ENCODE measurements at regions not wholly inside any gene's neighbourhood (a gene's known extent, or its start where the extent isn't known, plus 50 kb on each side); places are given as distances from the start of the nearest gene placed in this dataset.
"Not testable (repeated sequence)": the region's sequence is repeated elsewhere in the genome, so short reads cannot be mapped to it uniquely, and the experiment has no call there.

GRCh38 chr14:83898558-83898957, 1631.4 kb upstream of the FLRT2 start:
- H3K4me3 ChIP-seq (ENCODE audit: low read length); H3K4me1 ChIP-seq (ENCODE audit: control insufficient read depth, insufficient read depth, low read length); H3K27me3 ChIP-seq (ENCODE audit: control insufficient read depth, insufficient read depth, low read length); H3K9ac ChIP-seq (ENCODE audit: low read depth, low read length); H3K9me3 ChIP-seq (replicated peaks; ENCODE audit: low read length); H3K4me2 ChIP-seq (ENCODE audit: low read length); H3K36me3 ChIP-seq (ENCODE audit: insufficient read depth, low read length): not testable (repeated sequence)

GRCh38 chr14:83899706-83900105, 1630.2 kb upstream of the FLRT2 start:
- Histone ChIP-seq H3K9me3 (replicated peaks; ENCODE audit: low read length) (no peaks in the 10 kb centered on the region), H3K27me3 (ENCODE audit: control insufficient read depth, insufficient read depth, low read length) (no peaks in the 10 kb centered on the region), H3K4me3 (ENCODE audit: low read length) (no peak overlapping the region), H3K36me3 (ENCODE audit: insufficient read depth, low read length) (no peaks in the 10 kb centered on the region), H3K4me2 (ENCODE audit: low read length) (no peak overlapping the region), H3K9ac (ENCODE audit: low read depth, low read length) (no peak overlapping the region), H3K4me1 (ENCODE audit: control insufficient read depth, insufficient read depth, low read length) (no peaks in the 10 kb centered on the region)

- H3K36me3 ChIP-seq (ENCODE audit: insufficient read depth, low read length) = no peaks in the 10 kb centered on the region
- H3K9me3 ChIP-seq (replicated peaks; ENCODE audit: low read length) = no peaks in the 10 kb centered on the region
These were observed 1624.8 kb upstream of the FLRT2 start for GRCh38 chr14:83905157-83905556.

DNA sequence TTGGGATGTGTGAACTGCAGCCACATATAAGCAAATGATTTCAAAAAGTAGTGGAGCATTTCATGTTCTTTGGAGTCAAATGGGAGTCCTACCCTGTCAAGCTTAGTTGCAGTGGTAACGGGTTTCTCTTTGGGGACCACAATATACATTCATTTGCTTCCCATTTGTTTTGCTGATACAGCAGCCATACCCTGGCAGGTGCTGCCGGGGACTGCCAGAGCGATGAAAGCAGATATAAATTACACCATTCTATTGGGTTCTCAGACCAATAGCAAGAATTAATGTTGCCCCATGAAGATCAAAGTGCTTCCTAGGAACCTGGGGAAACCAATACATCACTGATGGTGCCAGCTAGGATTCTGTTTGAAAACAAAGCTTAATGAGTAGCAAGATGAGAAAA, 1621.5 kb upstream of the FLRT2 start:
- H3K4me3 ChIP-seq (ENCODE audit: low read length) = no peak overlapping the region
- H3K9me3 ChIP-seq (replicated peaks; ENCODE audit: low read length) = no peaks in the 10 kb centered on the region
- H3K9ac ChIP-seq (ENCODE audit: low read depth, low read length) = no peak overlapping the region
- no peaks in the 10 kb centered on the region for H3K27me3 ChIP-seq (ENCODE audit: control insufficient read depth, insufficient read depth, low read length)
- no peaks in the 10 kb centered on the region for H3K4me1 ChIP-seq (ENCODE audit: control insufficient read depth, insufficient read depth, low read length)
- no peak overlapping the region for H3K4me2 ChIP-seq (ENCODE audit: low read length)
- no peaks in the 10 kb centered on the region for H3K36me3 ChIP-seq (ENCODE audit: insufficient read depth, low read length)

More at GRCh38 chr14:83905157-83905556, 1624.8 kb upstream of the FLRT2 start:
- no peaks in the 10 kb centered on the region for H3K27me3 ChIP-seq (ENCODE audit: control insufficient read depth, insufficient read depth, low read length)
- H3K4me3 ChIP-seq (ENCODE audit: low read length) = no peak overlapping the region
- H3K4me1 ChIP-seq (ENCODE audit: control insufficient read depth, insufficient read depth, low read length) = no peaks in the 10 kb centered on the region
- no peak overlapping the region for H3K9ac ChIP-seq (ENCODE audit: low read depth, low read length)
- H3K4me2 ChIP-seq (ENCODE audit: low read length) = no peak overlapping the region

- H3K27me3 ChIP-seq (ENCODE audit: control insufficient read depth, insufficient read depth, low read length) = no peaks in the 10 kb centered on the region
- H3K9me3 ChIP-seq (replicated peaks; ENCODE audit: low read length) = no peaks in the 10 kb centered on the region
- H3K36me3 ChIP-seq (ENCODE audit: insufficient read depth, low read length) = no peaks in the 10 kb centered on the region
- no peaks in the 10 kb centered on the region for H3K4me1 ChIP-seq (ENCODE audit: control insufficient read depth, insufficient read depth, low read length)
- no peak overlapping the region for H3K4me2 ChIP-seq (ENCODE audit: low read length)
- H3K4me3 ChIP-seq (ENCODE audit: low read length) = no peak overlapping the region
- no peak overlapping the region for H3K9ac ChIP-seq (ENCODE audit: low read depth, low read length)
These were observed 1620.4 kb upstream of the FLRT2 start for GRCh38 chr14:83909507-83909906.

DNA sequence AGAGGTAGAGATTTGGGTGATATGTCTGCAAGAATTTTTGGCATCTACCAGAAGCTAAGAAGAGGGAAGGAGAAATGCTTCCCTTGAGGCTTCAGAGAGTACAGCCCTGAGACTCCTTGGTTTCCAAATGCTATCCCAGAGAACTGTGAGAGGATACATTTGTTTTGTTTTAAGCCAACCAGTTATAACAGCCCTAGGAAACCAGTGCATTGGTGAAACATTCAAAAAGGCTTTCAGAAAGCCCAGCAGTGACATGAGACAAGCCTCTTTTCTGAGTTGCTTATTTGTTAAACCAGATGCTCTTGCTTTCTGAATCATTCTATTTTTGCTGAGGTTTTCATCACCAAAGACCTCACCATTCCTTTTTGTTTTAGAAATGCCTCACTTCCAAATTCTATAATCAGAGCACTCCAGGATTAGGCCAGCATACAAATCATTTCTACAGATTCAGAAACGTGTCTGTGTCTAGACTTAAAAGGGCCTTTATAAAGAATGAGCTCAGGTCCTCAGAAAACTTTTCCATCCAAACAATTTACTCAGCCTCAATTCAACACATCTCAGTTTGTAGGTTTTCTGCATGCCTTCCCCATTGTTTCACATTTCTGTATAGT, 1617.8 kb upstream of the FLRT2 start:
- Histone ChIP-seq H3K4me1 (ENCODE audit: control insufficient read depth, insufficient read depth, low read length) (no peaks in the 10 kb centered on the region), H3K27me3 (ENCODE audit: control insufficient read depth, insufficient read depth, low read length) (no peaks in the 10 kb centered on the region), H3K4me3 (ENCODE audit: low read length) (no peak overlapping the region), H3K36me3 (ENCODE audit: insufficient read depth, low read length) (no peaks in the 10 kb centered on the region), H3K9me3 (replicated peaks; ENCODE audit: low read length) (no peaks in the 10 kb centered on the region), H3K4me2 (ENCODE audit: low read length) (no peak overlapping the region), H3K9ac (ENCODE audit: low read depth, low read length) (no peak overlapping the region)

- Histone ChIP-seq H3K4me3 (ENCODE audit: low read length) (no peak overlapping the region), H3K4me2 (ENCODE audit: low read length) (no peak overlapping the region), H3K36me3 (ENCODE audit: insufficient read depth, low read length) (no peaks in the 10 kb centered on the region), H3K9ac (ENCODE audit: low read depth, low read length) (no peak overlapping the region), H3K4me1 (ENCODE audit: control insufficient read depth, insufficient read depth, low read length) (no peaks in the 10 kb centered on the region), H3K9me3 (replicated peaks; ENCODE audit: low read length) (no peaks in the 10 kb centered on the region), H3K27me3 (ENCODE audit: control insufficient read depth, insufficient read depth, low read length) (no peaks in the 10 kb centered on the region)
These were observed 1616.5 kb upstream of the FLRT2 start for GRCh38 chr14:83913476-83913875.

GRCh38 chr14:83918546-83918945, 1611.4 kb upstream of the FLRT2 start:
- Histone ChIP-seq H3K27me3 (ENCODE audit: control insufficient read depth, insufficient read depth, low read length) (no peaks in the 10 kb centered on the region), H3K36me3 (ENCODE audit: insufficient read depth, low read length) (no peaks in the 10 kb centered on the region), H3K4me1 (ENCODE audit: control insufficient read depth, insufficient read depth, low read length) (no peaks in the 10 kb centered on the region), H3K9me3 (replicated peaks; ENCODE audit: low read length) (no peaks in the 10 kb centered on the region), H3K4me3 (ENCODE audit: low read length) (no peak overlapping the region), H3K4me2 (ENCODE audit: low read length) (no peak overlapping the region), H3K9ac (ENCODE audit: low read depth, low read length) (no peak overlapping the region)

GRCh38 chr14:83919675-83920074, 1610.3 kb upstream of the FLRT2 start:
- not testable (repeated sequence) for H3K4me2 ChIP-seq (ENCODE audit: low read length); H3K4me3 ChIP-seq (ENCODE audit: low read length); H3K9me3 ChIP-seq (replicated peaks; ENCODE audit: low read length); H3K27me3 ChIP-seq (ENCODE audit: control insufficient read depth, insufficient read depth, low read length); H3K36me3 ChIP-seq (ENCODE audit: insufficient read depth, low read length); H3K4me1 ChIP-seq (ENCODE audit: control insufficient read depth, insufficient read depth, low read length); H3K9ac ChIP-seq (ENCODE audit: low read depth, low read length)

DNA sequence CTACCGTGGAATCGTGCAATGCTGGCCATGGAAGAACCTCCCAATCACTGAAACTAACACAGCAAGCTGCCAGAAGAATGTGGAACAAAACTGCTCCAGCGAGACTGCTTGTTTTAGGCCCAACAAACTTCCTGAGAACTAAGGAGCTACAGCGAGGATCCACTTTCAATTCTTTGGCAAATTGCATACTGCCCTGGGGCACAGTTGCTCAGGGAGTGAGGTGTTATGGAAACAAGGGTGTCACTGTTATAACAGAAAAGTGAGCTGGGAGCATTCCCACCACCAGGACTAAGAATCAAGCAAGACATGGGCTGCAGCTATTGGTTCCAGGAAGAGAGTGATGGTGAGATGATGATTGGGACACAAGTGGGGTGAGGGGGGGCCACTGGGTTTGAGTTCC, 1606.1 kb upstream of the FLRT2 start:
- no peaks in the 10 kb centered on the region for H3K27me3 ChIP-seq (ENCODE audit: control insufficient read depth, insufficient read depth, low read length)
- no peak overlapping the region for H3K9ac ChIP-seq (ENCODE audit: low read depth, low read length)
- H3K4me3 ChIP-seq (ENCODE audit: low read length) = no peak overlapping the region
- no peak overlapping the region for H3K4me2 ChIP-seq (ENCODE audit: low read length)
- H3K9me3 ChIP-seq (replicated peaks; ENCODE audit: low read length) = no peaks in the 10 kb centered on the region
- no peaks in the 10 kb centered on the region for H3K36me3 ChIP-seq (ENCODE audit: insufficient read depth, low read length)
- no peaks in the 10 kb centered on the region for H3K4me1 ChIP-seq (ENCODE audit: control insufficient read depth, insufficient read depth, low read length)

- H3K9me3 ChIP-seq (replicated peaks; ENCODE audit: low read length) = no peaks in the 10 kb centered on the region
- no peak overlapping the region for H3K9ac ChIP-seq (ENCODE audit: low read depth, low read length)
- no peaks in the 10 kb centered on the region for H3K27me3 ChIP-seq (ENCODE audit: control insufficient read depth, insufficient read depth, low read length)
- H3K4me1 ChIP-seq (ENCODE audit: control insufficient read depth, insufficient read depth, low read length) = no peaks in the 10 kb centered on the region
- no peaks in the 10 kb centered on the region for H3K36me3 ChIP-seq (ENCODE audit: insufficient read depth, low read length)
- no peak overlapping the region for H3K4me3 ChIP-seq (ENCODE audit: low read length)
- H3K4me2 ChIP-seq (ENCODE audit: low read length) = no peak overlapping the region
These were observed 1605.7 kb upstream of the FLRT2 start for GRCh38 chr14:83924259-83924658.

- H3K9ac ChIP-seq (ENCODE audit: low read depth, low read length) = no peak overlapping the region
- no peak overlapping the region for H3K4me3 ChIP-seq (ENCODE audit: low read length)
- H3K4me2 ChIP-seq (ENCODE audit: low read length) = no peak overlapping the region
- H3K4me1 ChIP-seq (ENCODE audit: control insufficient read depth, insufficient read depth, low read length) = no peaks in the 10 kb centered on the region
- H3K9me3 ChIP-seq (replicated peaks; ENCODE audit: low read length) = no peaks in the 10 kb centered on the region
- no peaks in the 10 kb centered on the region for H3K27me3 ChIP-seq (ENCODE audit: control insufficient read depth, insufficient read depth, low read length)
- H3K36me3 ChIP-seq (ENCODE audit: insufficient read depth, low read length) = no peaks in the 10 kb centered on the region
These were observed 1589.7 kb upstream of the FLRT2 start for GRCh38 chr14:83940253-83940652.
